Right hindlimb (tissue), 1 donor: ENCODE measurements at regions not wholly inside any gene's neighbourhood (a gene's known extent, or its start where the extent isn't known, plus 50 kb on each side); places are given as distances from the start of the nearest gene placed in this dataset.
"Not testable (repeated sequence)": the region's sequence is repeated elsewhere in the genome, so short reads cannot be mapped to it uniquely, and the experiment has no call there.

Experiments used
- DNase-seq: peaks from one replicate; pipeline ENCODE4 v3.0.0-alpha.2; 2018

- no peak for DNase-seq
Measured at GRCh38 chr12:46569826-46570439, 197.4 kb upstream of the SLC38A2 start.

GRCh38 chr12:46567667-46568066 lies 195.1 kb upstream of the SLC38A2 start:
- DNase-seq, result no peak

- no peak for DNase-seq
Measured at GRCh38 chr12:46562625-46563225, 190.2 kb upstream of the SLC38A2 start.

- DNase-seq, result not testable (repeated sequence)
Measured at GRCh38 chr12:46561769-46562624, 189.4 kb upstream of the SLC38A2 start.

- no peak for DNase-seq
Measured at GRCh38 chr12:46560874-46561273, 188.3 kb upstream of the SLC38A2 start.

- no peak for DNase-seq
Measured at GRCh38 chr12:46560089-46560488, 187.5 kb upstream of the SLC38A2 start.

- DNase-seq, result no peak
Measured at GRCh38 chr12:46559311-46559710, 186.7 kb upstream of the SLC38A2 start.

GRCh38 chr12:46558677-46559076 lies 186.1 kb upstream of the SLC38A2 start:
- no peak for DNase-seq

GRCh38 chr12:46557539-46558373 lies 185.2 kb upstream of the SLC38A2 start:
- no peak for DNase-seq

- DNase-seq, result no peak
Measured at GRCh38 chr12:46556819-46557524, 184.4 kb upstream of the SLC38A2 start.

GRCh38 chr12:46556105-46556559 lies 183.6 kb upstream of the SLC38A2 start:
- no peak for DNase-seq

- no peak for DNase-seq
Measured at GRCh38 chr12:46555406-46555852, 182.9 kb upstream of the SLC38A2 start.

- DNase-seq, result no peak
Measured at GRCh38 chr12:46554460-46554859, 181.9 kb upstream of the SLC38A2 start.

GRCh38 chr12:46553911-46554310 lies 181.3 kb upstream of the SLC38A2 start:
- DNase-seq, result no peak

GRCh38 chr12:46553266-46553665 lies 180.7 kb upstream of the SLC38A2 start:
- no peak for DNase-seq

GRCh38 chr12:46550266-46550879 lies 177.8 kb upstream of the SLC38A2 start:
- DNase-seq, result no peak

- no peak for DNase-seq
Measured at GRCh38 chr12:46549527-46550265, 177.1 kb upstream of the SLC38A2 start.

GRCh38 chr12:46548605-46549071 lies 176.1 kb upstream of the SLC38A2 start:
- DNase-seq, result no peak

GRCh38 chr12:46547421-46548354 lies 175.1 kb upstream of the SLC38A2 start:
- no peak for DNase-seq
